HCT116 (cell line): ENCODE measurements at regions not wholly inside any gene's neighbourhood (a gene's known extent, or its start where the extent isn't known, plus 50 kb on each side); places are given as distances from the start of the nearest gene placed in this dataset.

Experiments used
- ATAC-seq: fragments of 200-7000 bp; cut with Tn5 transposase; 2 replicates; pipeline ENCODE4 v1.9.1; 2020; ENCODE audit warnings: mild to moderate bottlenecking, moderate library complexity
- BruUV-seq: library from RNA; stranded (reverse); fragments of 400-500 nt; replicated peaks from 2 replicates; lab custom pipeline; 2021; lab: Mats Ljungman, UMichigan
- CTCF ChIA-PET: fragments of 300-600 bp; sonication (Branson Sonifier 250); formaldehyde crosslinking; loops from one replicate; lab custom pipeline; 2021; ENCODE audit warnings: antibody characterized with exemption; lab: Charles Lee
- POLR2A ChIA-PET: fragments of 300-600, 350-600 bp; sonication (Branson Sonifier 250); formaldehyde crosslinking; loops from one replicate; lab custom pipeline; 2021; ENCODE audit warnings: antibody characterized with exemption; lab: Charles Lee
- RAD21 ChIA-PET, 2 experiments: fragments of 300-600 bp; sonication (Branson Sonifier 250); formaldehyde crosslinking; loops; one replicate each; lab custom pipeline; 2023; ENCODE audit warnings: low total read pairs in 2 of 2; ENCODE audit not compliant: uncharacterized antibody in 2 of 2, unreplicated experiment in 2 of 2, low non-redundant PET in 1 of 2; lab: Charles Lee
- DNase-seq: peaks from one replicate; pipeline ENCODE4 v3.0.0-alpha.2; 2010; ENCODE audit warnings: low read depth, low spot score
- H2AFZ ChIP-seq: fragments of 200-600 bp; shearing (Covaris generic), sonication (generic); 2 replicates; pipeline ENCODE4 v1.6.1; 2017; ENCODE audit warnings: low read depth, mixed run types, mixed read lengths, antibody characterized with exemption, low read length; ENCODE audit not compliant: poor library complexity, severe bottlenecking
- H3K27ac ChIP-seq: 2 replicates; pipeline ENCODE4 v1.5.1; 2012; ENCODE audit warnings: low read depth, low read length
- H3K27me3 ChIP-seq: fragments of 200-600 bp; sonication (generic); 2 replicates; pipeline ENCODE4 v1.6.1; 2016; ENCODE audit warnings: mixed run types, low read length, mixed read lengths; ENCODE audit not compliant: insufficient read depth
- H3K36me3 ChIP-seq, 2 experiments: fragments of 200-500 bp in 1 of 2; fragments of 200-600 bp in 1 of 2; sonication (Bioruptor generic) in 1 of 2; sonication (generic) in 1 of 2; 2 replicates each; pipeline versions ENCODE4 v1.5.1 to v1.6.1; 2014 to 2016; ENCODE audit warnings: low read length in 2 of 2, inconsistent platforms in 1 of 2, mixed read lengths in 1 of 2, mixed run types in 1 of 2; ENCODE audit not compliant: insufficient read depth in 2 of 2, control insufficient read depth in 1 of 2
- H3K4me1 ChIP-seq, 2 experiments: fragments of 200-600 bp in 1 of 2; sonication (generic) in 1 of 2; 2 replicates each; pipeline versions ENCODE4 v1.5.1 to v1.6.1; 2012 to 2017; ENCODE audit warnings: low read length in 2 of 2, inconsistent platforms in 1 of 2, mild to moderate bottlenecking in 1 of 2, mixed read lengths in 1 of 2, mixed run types in 1 of 2, moderate library complexity in 1 of 2; ENCODE audit not compliant: insufficient read depth in 2 of 2, control insufficient read depth in 1 of 2
- H3K4me2 ChIP-seq: fragments of 200-600 bp; sonication (generic); 2 replicates; pipeline ENCODE4 v1.6.1; 2017; ENCODE audit warnings: mixed run types, low read length, mixed read lengths
- H3K4me3 ChIP-seq, 2 experiments: fragments of 200-600 bp in 1 of 2; sonication (generic) in 1 of 2; replicated peaks in 1 of 2; 2 replicates each; pipeline ENCODE4 v1.5.1; 2011 to 2016; ENCODE audit warnings: low read length in 2 of 2, control low read depth in 1 of 2, low read depth in 1 of 2, mild to moderate bottlenecking in 1 of 2, mixed read lengths in 1 of 2, mixed run types in 1 of 2
- H3K79me2 ChIP-seq: fragments of 200-600 bp; sonication (generic); 2 replicates; pipeline ENCODE4 v1.6.1; 2017; ENCODE audit warnings: mild to moderate bottlenecking, mixed run types, low read length, moderate library complexity, mixed read lengths; ENCODE audit not compliant: insufficient read depth
- H3K9ac ChIP-seq: fragments of 200-600 bp; sonication (generic); 2 replicates; pipeline ENCODE4 v1.6.1; 2016; ENCODE audit warnings: low read length, mixed read lengths
- H3K9me2 ChIP-seq: fragments of 200-600 bp; sonication (generic), shearing (Covaris generic); 2 replicates; pipeline ENCODE4 v1.6.1; 2017; ENCODE audit warnings: mixed run types, mild to moderate bottlenecking, moderate library complexity; ENCODE audit not compliant: insufficient read depth
- H3K9me3 ChIP-seq, 2 experiments: fragments of 200-500 bp in 1 of 2; fragments of 200-600 bp in 1 of 2; sonication (Bioruptor generic) in 1 of 2; sonication (generic) in 1 of 2; 2 replicates each; pipeline ENCODE4 v1.6.1; 2014 to 2017; ENCODE audit warnings: low read length in 2 of 2, mixed read lengths in 2 of 2, inconsistent platforms in 1 of 2, low read depth in 1 of 2, mild to moderate bottlenecking in 1 of 2, mixed run types in 1 of 2, moderate library complexity in 1 of 2; ENCODE audit not compliant: control insufficient read depth in 1 of 2, insufficient read depth in 1 of 2
- H4K20me1 ChIP-seq: fragments of 200-600 bp; sonication (generic), shearing (Covaris generic); 2 replicates; pipeline ENCODE4 v1.6.1; 2017; ENCODE audit warnings: mixed run types, mild to moderate bottlenecking, moderate library complexity; ENCODE audit not compliant: insufficient read depth
- EGR1 ChIP-seq: IDR thresholded peaks from 2 replicates; pipeline ENCODE4 v1.6.1; 2012; ENCODE audit warnings: low read depth
- EZH2 ChIP-seq: fragments of 200-600 bp; sonication (generic); IDR thresholded peaks from 2 replicates; pipeline ENCODE4 v1.6.1; 2017; ENCODE audit warnings: antibody characterized with exemption, mixed run types
- EZH2phosphoT487 ChIP-seq: fragments of 200-600 bp; IDR thresholded peaks from 2 replicates; pipeline ENCODE4 v1.6.1; 2018; ENCODE audit warnings: antibody characterized with exemption, borderline replicate concordance
- JUND ChIP-seq: IDR thresholded peaks from 2 replicates; pipeline ENCODE4 v1.6.1; 2012
- POLR2AphosphoS5 ChIP-seq: IDR thresholded peaks from 2 replicates; pipeline ENCODE4 v1.6.1; 2011; ENCODE audit warnings: mild to moderate bottlenecking, low read depth, low read length, moderate library complexity
- SRF ChIP-seq: IDR thresholded peaks from 2 replicates; pipeline ENCODE4 v1.6.1; 2012; ENCODE audit warnings: low read depth
- TCF7L2 ChIP-seq: IDR thresholded peaks from 2 replicates; pipeline ENCODE4 v1.7.0; 2011; ENCODE audit warnings: borderline replicate concordance, inconsistent platforms; ENCODE audit not compliant: insufficient read depth, insufficient read length; ENCODE audit errors: extremely low read depth
- YY1 ChIP-seq: IDR thresholded peaks from 2 replicates; pipeline ENCODE4 v1.6.1; 2011; ENCODE audit warnings: low read length, low read depth, moderate library complexity, mild to moderate bottlenecking; ENCODE audit not compliant: insufficient replicate concordance; ENCODE audit errors: extremely low read depth
- ZFX ChIP-seq: fragments of 450-650 bp; IDR thresholded peaks from 2 replicates; pipeline ENCODE4 v1.6.1; 2017
- intact Hi-C: fragments of 100-400 bp; cut with micrococcal nuclease; formaldehyde crosslinking; loops from 2 replicates; pipeline ENCODE4 v1.10.0; 2022
- TF ChIP-seq, protein P1 (sequence below): IDR thresholded peaks from 2 replicates; pipeline ENCODE4 v1.6.1; 2012; ENCODE audit warnings: low read depth
- TF ChIP-seq, protein P2 (sequence below): IDR thresholded peaks from 2 replicates; pipeline ENCODE4 v1.6.1; 2012
- TF ChIP-seq, protein P3 (sequence below), 3 experiments: fragments of 200-600 bp in 1 of 3; sonication (generic) in 1 of 3; IDR thresholded peaks in 2 of 3; conservative IDR thresholded peaks in 1 of 3; 2 replicates each; pipeline ENCODE4 v1.5.1; 2012 to 2017; ENCODE audit warnings: low read depth in 2 of 3, low read length in 2 of 3, antibody characterized with exemption in 1 of 3, borderline replicate concordance in 1 of 3, control low read depth in 1 of 3, mild to moderate bottlenecking in 1 of 3, mixed read lengths in 1 of 3, mixed run types in 1 of 3, moderate library complexity in 1 of 3; ENCODE audit not compliant: insufficient read depth in 1 of 3
- TF ChIP-seq, protein P4 (sequence below): IDR thresholded peaks from 2 replicates; pipeline ENCODE4 v1.6.1; 2011; ENCODE audit warnings: mild to moderate bottlenecking, low read length, moderate library complexity; ENCODE audit not compliant: insufficient replicate concordance; ENCODE audit errors: extremely low read depth

DNA sequence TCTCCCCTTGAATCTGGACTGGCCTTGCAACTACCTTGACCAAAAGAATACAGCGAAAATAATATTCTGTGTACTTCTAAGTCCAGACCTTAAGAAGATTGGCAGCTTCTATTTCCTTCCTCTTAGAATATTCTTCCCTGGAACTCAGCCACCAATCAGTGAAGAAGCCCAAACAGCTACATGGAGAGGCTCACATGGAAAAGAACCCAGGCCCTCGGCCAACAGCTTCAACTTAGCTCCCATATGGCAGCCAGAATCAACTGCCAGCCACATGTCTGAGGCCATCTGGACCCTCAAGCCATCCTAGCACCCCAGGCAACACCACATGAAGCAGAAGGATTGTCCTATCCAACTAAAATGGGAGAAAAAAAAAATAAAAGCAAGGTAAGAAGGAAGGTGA, 178.8 kb downstream of the IBTK start:
- H3K9me3 ChIP-seq: no peaks in the 10 kb centered on the region
- no peak overlapping the region for H3K27ac ChIP-seq
- no peaks in the 10 kb centered on the region for H4K20me1 ChIP-seq
- no peak for ATAC-seq
- H3K27me3 ChIP-seq: no peaks in the 10 kb centered on the region
- POLR2A ChIA-PET: no interaction called here
- BruUV-seq: no TSS peak
- intact Hi-C loops: no loop called here
- no peak for DNase-seq
- peaks cover 4% of the 10 kb centered on the region; the same call in 1 of the 2 replicates for H3K9me2 ChIP-seq
- TF ChIP-seq, protein P1, sequence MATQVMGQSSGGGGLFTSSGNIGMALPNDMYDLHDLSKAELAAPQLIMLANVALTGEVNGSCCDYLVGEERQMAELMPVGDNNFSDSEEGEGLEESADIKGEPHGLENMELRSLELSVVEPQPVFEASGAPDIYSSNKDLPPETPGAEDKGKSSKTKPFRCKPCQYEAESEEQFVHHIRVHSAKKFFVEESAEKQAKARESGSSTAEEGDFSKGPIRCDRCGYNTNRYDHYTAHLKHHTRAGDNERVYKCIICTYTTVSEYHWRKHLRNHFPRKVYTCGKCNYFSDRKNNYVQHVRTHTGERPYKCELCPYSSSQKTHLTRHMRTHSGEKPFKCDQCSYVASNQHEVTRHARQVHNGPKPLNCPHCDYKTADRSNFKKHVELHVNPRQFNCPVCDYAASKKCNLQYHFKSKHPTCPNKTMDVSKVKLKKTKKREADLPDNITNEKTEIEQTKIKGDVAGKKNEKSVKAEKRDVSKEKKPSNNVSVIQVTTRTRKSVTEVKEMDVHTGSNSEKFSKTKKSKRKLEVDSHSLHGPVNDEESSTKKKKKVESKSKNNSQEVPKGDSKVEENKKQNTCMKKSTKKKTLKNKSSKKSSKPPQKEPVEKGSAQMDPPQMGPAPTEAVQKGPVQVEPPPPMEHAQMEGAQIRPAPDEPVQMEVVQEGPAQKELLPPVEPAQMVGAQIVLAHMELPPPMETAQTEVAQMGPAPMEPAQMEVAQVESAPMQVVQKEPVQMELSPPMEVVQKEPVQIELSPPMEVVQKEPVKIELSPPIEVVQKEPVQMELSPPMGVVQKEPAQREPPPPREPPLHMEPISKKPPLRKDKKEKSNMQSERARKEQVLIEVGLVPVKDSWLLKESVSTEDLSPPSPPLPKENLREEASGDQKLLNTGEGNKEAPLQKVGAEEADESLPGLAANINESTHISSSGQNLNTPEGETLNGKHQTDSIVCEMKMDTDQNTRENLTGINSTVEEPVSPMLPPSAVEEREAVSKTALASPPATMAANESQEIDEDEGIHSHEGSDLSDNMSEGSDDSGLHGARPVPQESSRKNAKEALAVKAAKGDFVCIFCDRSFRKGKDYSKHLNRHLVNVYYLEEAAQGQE: no peak
- TF ChIP-seq YY1 (no peak), JUND (no peak), POLR2AphosphoS5 (no peak), SRF (no peak), ZFX (no peak), EZH2 (no peak), EGR1 (no peak), EZH2phosphoT487 (no peak), TCF7L2 (no peak)
- TF ChIP-seq, protein P2, sequence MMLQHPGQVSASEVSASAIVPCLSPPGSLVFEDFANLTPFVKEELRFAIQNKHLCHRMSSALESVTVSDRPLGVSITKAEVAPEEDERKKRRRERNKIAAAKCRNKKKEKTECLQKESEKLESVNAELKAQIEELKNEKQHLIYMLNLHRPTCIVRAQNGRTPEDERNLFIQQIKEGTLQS: no peak
- TF ChIP-seq, protein P3, sequence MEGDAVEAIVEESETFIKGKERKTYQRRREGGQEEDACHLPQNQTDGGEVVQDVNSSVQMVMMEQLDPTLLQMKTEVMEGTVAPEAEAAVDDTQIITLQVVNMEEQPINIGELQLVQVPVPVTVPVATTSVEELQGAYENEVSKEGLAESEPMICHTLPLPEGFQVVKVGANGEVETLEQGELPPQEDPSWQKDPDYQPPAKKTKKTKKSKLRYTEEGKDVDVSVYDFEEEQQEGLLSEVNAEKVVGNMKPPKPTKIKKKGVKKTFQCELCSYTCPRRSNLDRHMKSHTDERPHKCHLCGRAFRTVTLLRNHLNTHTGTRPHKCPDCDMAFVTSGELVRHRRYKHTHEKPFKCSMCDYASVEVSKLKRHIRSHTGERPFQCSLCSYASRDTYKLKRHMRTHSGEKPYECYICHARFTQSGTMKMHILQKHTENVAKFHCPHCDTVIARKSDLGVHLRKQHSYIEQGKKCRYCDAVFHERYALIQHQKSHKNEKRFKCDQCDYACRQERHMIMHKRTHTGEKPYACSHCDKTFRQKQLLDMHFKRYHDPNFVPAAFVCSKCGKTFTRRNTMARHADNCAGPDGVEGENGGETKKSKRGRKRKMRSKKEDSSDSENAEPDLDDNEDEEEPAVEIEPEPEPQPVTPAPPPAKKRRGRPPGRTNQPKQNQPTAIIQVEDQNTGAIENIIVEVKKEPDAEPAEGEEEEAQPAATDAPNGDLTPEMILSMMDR (IDR thresholded peaks at IDR 0.05 in 2 of 3, conservative IDR thresholded peaks at IDR 0.05 in 1 of 3; ENCODE audit: borderline replicate concordance in 1 of 3, insufficient read depth in 1 of 3, low read depth in 2 of 3, low read length in 2 of 3): no peak
- TF ChIP-seq, protein P4, sequence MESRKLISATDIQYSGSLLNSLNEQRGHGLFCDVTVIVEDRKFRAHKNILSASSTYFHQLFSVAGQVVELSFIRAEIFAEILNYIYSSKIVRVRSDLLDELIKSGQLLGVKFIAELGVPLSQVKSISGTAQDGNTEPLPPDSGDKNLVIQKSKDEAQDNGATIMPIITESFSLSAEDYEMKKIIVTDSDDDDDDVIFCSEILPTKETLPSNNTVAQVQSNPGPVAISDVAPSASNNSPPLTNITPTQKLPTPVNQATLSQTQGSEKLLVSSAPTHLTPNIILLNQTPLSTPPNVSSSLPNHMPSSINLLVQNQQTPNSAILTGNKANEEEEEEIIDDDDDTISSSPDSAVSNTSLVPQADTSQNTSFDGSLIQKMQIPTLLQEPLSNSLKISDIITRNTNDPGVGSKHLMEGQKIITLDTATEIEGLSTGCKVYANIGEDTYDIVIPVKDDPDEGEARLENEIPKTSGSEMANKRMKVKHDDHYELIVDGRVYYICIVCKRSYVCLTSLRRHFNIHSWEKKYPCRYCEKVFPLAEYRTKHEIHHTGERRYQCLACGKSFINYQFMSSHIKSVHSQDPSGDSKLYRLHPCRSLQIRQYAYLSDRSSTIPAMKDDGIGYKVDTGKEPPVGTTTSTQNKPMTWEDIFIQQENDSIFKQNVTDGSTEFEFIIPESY: no peak
- H3K4me1 ChIP-seq: no peaks in the 10 kb centered on the region
- H3K4me2 ChIP-seq: no peak overlapping the region
- H3K36me3 ChIP-seq: no peaks in the 10 kb centered on the region
- H3K79me2 ChIP-seq: no peaks in the 10 kb centered on the region
- no peak overlapping the region for H2AFZ ChIP-seq
- CTCF ChIA-PET: no interaction called here
- RAD21 ChIA-PET: no interaction called here
- H3K9ac ChIP-seq: no peak overlapping the region
- H3K4me3 ChIP-seq: no peak overlapping the region
